HCT116 (cell line): ENCODE measurements at regions not wholly inside any gene's neighbourhood (a gene's known extent, or its start where the extent isn't known, plus 50 kb on each side); places are given as distances from the start of the nearest gene placed in this dataset.

Experiments
- CTCF ChIP-seq, 3 experiments: fragments of 200-600 bp in 1 of 3; sonication (generic) in 1 of 3; IDR thresholded peaks in 2 of 3; conservative IDR thresholded peaks in 1 of 3; 2 replicates each; pipeline ENCODE4 v1.5.1; 2012 to 2017; ENCODE audit warnings: low read depth in 2 of 3, low read length in 2 of 3, antibody characterized with exemption in 1 of 3, borderline replicate concordance in 1 of 3, control low read depth in 1 of 3, mild to moderate bottlenecking in 1 of 3, mixed read lengths in 1 of 3, mixed run types in 1 of 3, moderate library complexity in 1 of 3; ENCODE audit not compliant: insufficient read depth in 1 of 3
- EZH2 ChIP-seq: fragments of 200-600 bp; sonication (generic); IDR thresholded peaks from 2 replicates; pipeline ENCODE4 v1.6.1; 2017; ENCODE audit warnings: antibody characterized with exemption, mixed run types
- RAD21 ChIP-seq: IDR thresholded peaks from 2 replicates; pipeline ENCODE4 v1.6.1; 2012; ENCODE audit warnings: low read depth, mild to moderate bottlenecking
- SP1 ChIP-seq: IDR thresholded peaks from 2 replicates; pipeline ENCODE4 v1.6.1; 2012; ENCODE audit warnings: low read depth

- TF ChIP-seq SP1, result no peak
- TF ChIP-seq CTCF (IDR thresholded peaks at IDR 0.05 in 2 of 3, conservative IDR thresholded peaks at IDR 0.05 in 1 of 3; ENCODE audit: borderline replicate concordance in 1 of 3, insufficient read depth in 1 of 3, low read depth in 2 of 3, low read length in 2 of 3), result no peak
- TF ChIP-seq RAD21, result no peak
- no peak for TF ChIP-seq EZH2
Observed at GRCh38 chrX:45803383-45803921, 602.8 kb upstream of the DIPK2B start.
